ENCODE measurements at regions not wholly inside any gene's neighbourhood (a gene's known extent, or its start where the extent isn't known, plus 50 kb on each side); places are given as distances from the start of the nearest gene placed in this dataset.
"Not testable (repeated sequence)": the region's sequence is repeated elsewhere in the genome, so short reads cannot be mapped to it uniquely, and the experiment has no call there.

DNA sequence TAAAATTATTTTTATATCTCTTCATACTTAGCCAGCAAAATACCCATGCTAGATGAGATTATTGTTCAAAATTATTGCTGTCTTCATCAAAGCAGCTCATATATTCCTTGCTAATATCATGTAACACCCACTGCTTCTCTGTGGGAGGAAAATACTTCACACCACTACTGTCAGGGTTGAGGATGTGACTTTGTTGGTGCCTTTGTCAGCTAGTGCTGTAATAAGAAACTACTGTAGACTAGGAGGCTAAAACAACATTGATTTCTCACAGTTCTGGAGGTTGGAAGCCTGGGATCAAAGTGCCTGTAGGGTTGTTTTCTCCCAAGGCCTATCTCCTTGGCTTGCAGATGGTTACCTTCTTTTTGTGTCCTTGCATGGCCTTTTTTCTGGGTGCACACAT lies 475.2 kb upstream of the ZNF337 start:
- DNase-seq (ENCODE audit: low read depth, low spot score): not testable (repeated sequence)

DNA sequence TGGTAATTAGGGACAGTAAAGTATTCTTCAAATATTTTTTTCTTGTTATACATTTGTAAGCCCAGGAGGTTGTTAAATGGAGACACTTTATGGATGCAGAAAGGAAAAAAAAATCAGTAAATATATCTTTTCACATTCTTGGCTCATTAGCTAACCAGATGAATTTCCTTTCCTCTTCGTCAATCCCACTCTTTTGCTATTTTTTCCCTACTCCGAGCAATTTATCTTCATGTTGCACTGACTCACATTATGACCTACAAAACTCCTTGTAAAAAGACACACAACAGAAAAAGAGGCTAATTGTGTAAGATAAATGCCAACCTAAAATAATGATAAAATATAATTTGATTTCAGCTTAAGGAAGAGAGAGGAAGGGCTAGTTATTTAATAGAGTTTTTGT lies 472.9 kb upstream of the ZNF337 start:
- TF ChIP-seq POLR2AphosphoS5 (IDR thresholded peaks at IDR 0.05; ENCODE audit: borderline replicate concordance, low read depth, low read length): no peak
- no peak for TF ChIP-seq EZH2 (IDR thresholded peaks at IDR 0.05)
- TF ChIP-seq FOXP2 (optimal IDR thresholded peaks at IDR 0.05; ENCODE audit: control extremely low read depth, extremely low read length, insufficient read depth): no peak
- no peaks in the 10 kb centered on the region for H3K9me3 ChIP-seq (ENCODE audit: low read depth, low read length)
- DNase-seq (ENCODE audit: low read depth, low spot score): no peak
- H3K9ac ChIP-seq (ENCODE audit: insufficient read length): no peak overlapping the region
- no peak overlapping the region for H3K4me3 ChIP-seq
- H3K27ac ChIP-seq: no peak overlapping the region
- no peaks in the 10 kb centered on the region for H3K36me3 ChIP-seq (ENCODE audit: insufficient read depth, low read length)

More for the DNA sequence above, 475.2 kb upstream of the ZNF337 start:
- H3K4me3 ChIP-seq; H3K9me3 ChIP-seq (ENCODE audit: low read depth, low read length); H3K27ac ChIP-seq; H3K9ac ChIP-seq (ENCODE audit: insufficient read length); H3K36me3 ChIP-seq (ENCODE audit: insufficient read depth, low read length): not testable (repeated sequence)

- Histone ChIP-seq H3K27ac (no peak overlapping the region), H3K9ac (ENCODE audit: insufficient read length) (no peak overlapping the region), H3K4me3 (no peak overlapping the region), H3K9me3 (ENCODE audit: low read depth, low read length) (no peaks in the 10 kb centered on the region), H3K36me3 (ENCODE audit: insufficient read depth, low read length) (no peaks in the 10 kb centered on the region)
- no peak for DNase-seq (ENCODE audit: low read depth, low spot score)
- no peak for TF ChIP-seq EZH2 (IDR thresholded peaks at IDR 0.05)
- TF ChIP-seq POLR2AphosphoS5 (IDR thresholded peaks at IDR 0.05; ENCODE audit: borderline replicate concordance, low read depth, low read length): no peak
- TF ChIP-seq FOXP2 (optimal IDR thresholded peaks at IDR 0.05; ENCODE audit: control extremely low read depth, extremely low read length, insufficient read depth): no peak
Observed at GRCh38 chr20:26167499-26167898, 470.8 kb upstream of the ZNF337 start.

DNA sequence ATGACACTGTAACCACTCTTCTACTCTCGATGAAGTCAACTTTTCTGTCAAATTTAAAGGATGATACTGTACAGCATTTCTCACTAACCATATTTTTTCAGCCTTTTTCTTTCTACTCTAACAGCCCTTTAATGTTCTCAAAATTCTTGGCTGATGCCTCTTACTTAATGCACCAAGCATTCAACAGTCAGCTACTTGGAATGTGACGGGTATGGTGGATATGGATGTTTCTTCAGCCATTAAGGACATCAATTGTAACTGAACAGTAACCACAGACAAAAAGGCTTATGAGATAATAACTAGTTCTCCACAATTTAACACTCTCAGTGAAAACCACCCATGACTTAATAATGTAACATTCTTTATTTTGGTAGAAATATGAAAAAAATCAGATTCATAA lies 467.2 kb upstream of the ZNF337 start:
- Histone ChIP-seq H3K4me3 (no peak overlapping the region), H3K9me3 (ENCODE audit: low read depth, low read length) (no peaks in the 10 kb centered on the region), H3K9ac (ENCODE audit: insufficient read length) (no peak overlapping the region), H3K27ac (no peak overlapping the region), H3K36me3 (ENCODE audit: insufficient read depth, low read length) (no peaks in the 10 kb centered on the region)
- DNase-seq (ENCODE audit: low read depth, low spot score): no peak
- no peak for TF ChIP-seq EZH2 (IDR thresholded peaks at IDR 0.05)
- TF ChIP-seq FOXP2 (optimal IDR thresholded peaks at IDR 0.05; ENCODE audit: control extremely low read depth, extremely low read length, insufficient read depth): no peak
- no peak for TF ChIP-seq POLR2AphosphoS5 (IDR thresholded peaks at IDR 0.05; ENCODE audit: borderline replicate concordance, low read depth, low read length)

- not testable (repeated sequence) for H3K27ac ChIP-seq; DNase-seq (ENCODE audit: low read depth, low spot score); H3K9ac ChIP-seq (ENCODE audit: insufficient read length)
Observed at GRCh38 chr20:26163151-26163550, 466.5 kb upstream of the ZNF337 start.

DNA sequence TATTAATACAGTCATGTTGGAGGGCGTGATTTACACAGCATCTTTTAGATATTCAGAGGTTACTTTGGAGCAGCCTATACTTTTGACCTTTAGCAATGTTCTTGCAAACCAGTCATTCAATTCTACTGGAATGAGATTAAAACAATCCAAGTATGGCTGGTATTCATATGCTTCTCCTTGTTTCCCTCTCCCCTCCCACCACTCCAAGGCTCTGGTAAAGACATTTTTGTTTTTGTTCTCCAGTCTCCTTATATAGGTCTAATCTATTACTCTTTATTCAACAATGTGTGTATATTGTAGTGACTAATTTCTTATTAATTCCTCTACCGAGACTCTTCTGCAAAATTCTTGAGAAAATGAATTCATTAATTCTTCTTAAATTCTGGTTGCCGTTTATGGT lies 465.1 kb upstream of the ZNF337 start:
- H3K27ac ChIP-seq; H3K36me3 ChIP-seq (ENCODE audit: insufficient read depth, low read length); H3K9me3 ChIP-seq (ENCODE audit: low read depth, low read length); H3K9ac ChIP-seq (ENCODE audit: insufficient read length); H3K4me3 ChIP-seq; DNase-seq (ENCODE audit: low read depth, low spot score): not testable (repeated sequence)

More at GRCh38 chr20:26163151-26163550, 466.5 kb upstream of the ZNF337 start:
- not testable (repeated sequence) for H3K9me3 ChIP-seq (ENCODE audit: low read depth, low read length); H3K4me3 ChIP-seq; H3K36me3 ChIP-seq (ENCODE audit: insufficient read depth, low read length)

- not testable (repeated sequence) for H3K9me3 ChIP-seq (ENCODE audit: low read depth, low read length); H3K27ac ChIP-seq; H3K4me3 ChIP-seq; DNase-seq (ENCODE audit: low read depth, low spot score); H3K36me3 ChIP-seq (ENCODE audit: insufficient read depth, low read length); H3K9ac ChIP-seq (ENCODE audit: insufficient read length)
Observed at GRCh38 chr20:26160916-26161315, 464.3 kb upstream of the ZNF337 start.

- Histone ChIP-seq H3K9me3 (ENCODE audit: low read depth, low read length) (no peaks in the 10 kb centered on the region), H3K36me3 (ENCODE audit: insufficient read depth, low read length) (no peaks in the 10 kb centered on the region), H3K9ac (ENCODE audit: insufficient read length) (no peak overlapping the region), H3K4me3 (no peak overlapping the region), H3K27ac (no peak overlapping the region)
- DNase-seq (ENCODE audit: low read depth, low spot score): no peak
- TF ChIP-seq EZH2 (IDR thresholded peaks at IDR 0.05) (no peak), POLR2AphosphoS5 (IDR thresholded peaks at IDR 0.05; ENCODE audit: borderline replicate concordance, low read depth, low read length) (no peak), FOXP2 (optimal IDR thresholded peaks at IDR 0.05; ENCODE audit: control extremely low read depth, extremely low read length, insufficient read depth) (no peak)
Observed at GRCh38 chr20:26154224-26154623, 457.6 kb upstream of the ZNF337 start.

- Histone ChIP-seq H3K9me3 (ENCODE audit: low read depth, low read length) (no peaks in the 10 kb centered on the region), H3K27ac (no peak overlapping the region), H3K36me3 (ENCODE audit: insufficient read depth, low read length) (no peaks in the 10 kb centered on the region), H3K4me3 (no peak overlapping the region), H3K9ac (ENCODE audit: insufficient read length) (no peak overlapping the region)
- TF ChIP-seq FOXP2 (optimal IDR thresholded peaks at IDR 0.05; ENCODE audit: control extremely low read depth, extremely low read length, insufficient read depth) (no peak), EZH2 (IDR thresholded peaks at IDR 0.05) (no peak), POLR2AphosphoS5 (IDR thresholded peaks at IDR 0.05; ENCODE audit: borderline replicate concordance, low read depth, low read length) (no peak)
- DNase-seq (ENCODE audit: low read depth, low spot score): no peak
Observed at GRCh38 chr20:26135325-26136110, 438.9 kb upstream of the ZNF337 start.
